Naive B cell (primary cell): ENCODE measurements at regions not wholly inside any gene's neighbourhood (a gene's known extent, or its start where the extent isn't known, plus 50 kb on each side); places are given as distances from the start of the nearest gene placed in this dataset.
"Not testable (repeated sequence)": the region's sequence is repeated elsewhere in the genome, so short reads cannot be mapped to it uniquely, and the experiment has no call there.

Experiments
- ATAC-seq, 2 donors: fragments of 150-1000 bp; cut with Tn5 transposase; 2 replicates each; pipeline ENCODE4 v1.10.0; 2021; ENCODE audit warnings: low read depth in 2 of 2, mild to moderate bottlenecking in 2 of 2, moderate library complexity in 2 of 2
- DNase-seq: peaks from one replicate; pipeline ENCODE4 v3.0.0; 2022
- H3K27ac Mint-ChIP-seq, 6 donors: one replicate each; pipeline ENCODE4 v1.8.0; 2020 to 2022; ENCODE audit warnings: mild to moderate bottlenecking in 6 of 6, mixed read lengths in 6 of 6, moderate library complexity in 5 of 6, inconsistent platforms in 2 of 6
- H3K27me3 Mint-ChIP-seq, 3 donors: one replicate each; pipeline ENCODE4 v1.8.0; 2021 to 2022; ENCODE audit warnings: mixed read lengths in 3 of 3, mild to moderate bottlenecking in 1 of 3
- H3K36me3 Mint-ChIP-seq, 2 donors: one replicate each; pipeline ENCODE4 v1.8.0; 2020 to 2022; ENCODE audit warnings: mixed read lengths in 2 of 2, inconsistent platforms in 1 of 2, mild to moderate bottlenecking in 1 of 2
- H3K4me1 Mint-ChIP-seq, 3 donors: one replicate each; pipeline ENCODE4 v1.8.0; 2020 to 2022; ENCODE audit warnings: mixed read lengths in 3 of 3, inconsistent platforms in 1 of 3, mild to moderate bottlenecking in 1 of 3, moderate library complexity in 1 of 3
- H3K4me3 Mint-ChIP-seq, 8 donors: one replicate each; pipeline ENCODE4 v1.8.0; 2020 to 2022; ENCODE audit warnings: mild to moderate bottlenecking in 8 of 8, mixed read lengths in 8 of 8, moderate library complexity in 8 of 8, inconsistent platforms in 2 of 8
- H3K9me3 Mint-ChIP-seq, 7 donors: one replicate each; pipeline ENCODE4 v1.8.0; 2020 to 2022; ENCODE audit warnings: mixed read lengths in 7 of 7, mild to moderate bottlenecking in 5 of 7, inconsistent platforms in 2 of 7, moderate library complexity in 1 of 7

DNA sequence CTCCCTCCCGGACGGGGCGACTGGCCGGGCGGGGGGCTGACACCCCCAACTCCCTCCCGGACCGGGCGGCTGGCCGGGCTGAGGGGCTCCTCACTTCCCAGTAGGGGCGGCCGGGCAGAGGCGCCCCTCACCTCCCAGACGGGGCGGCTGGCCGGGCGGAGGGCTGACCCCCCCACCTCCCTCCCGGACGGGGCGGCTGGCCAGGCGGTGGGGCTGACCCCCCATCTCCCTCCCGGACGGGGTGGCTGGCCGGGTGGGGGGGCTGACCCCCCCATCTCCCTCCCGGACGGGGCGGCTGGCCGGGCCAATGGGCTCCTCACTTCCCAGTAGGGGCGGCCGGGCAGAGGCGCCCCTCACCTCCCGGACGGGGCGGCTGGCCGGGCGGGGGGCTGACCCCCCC is 502.0 kb upstream of the ALG10B start:
- peaks cover 4 to 58% (median 43%) of the 10 kb centered on the region in 7 donors for H3K9me3 Mint-ChIP-seq
- H3K27ac Mint-ChIP-seq, DNase-seq, H3K27me3 Mint-ChIP-seq, H3K4me1 Mint-ChIP-seq, H3K36me3 Mint-ChIP-seq, ATAC-seq, H3K4me3 Mint-ChIP-seq: not testable (repeated sequence)
